ENCODE measurements at regions not wholly inside any gene's neighbourhood (a gene's known extent, or its start where the extent isn't known, plus 50 kb on each side); places are given as distances from the start of the nearest gene placed in this dataset.
"Not testable (repeated sequence)": the region's sequence is repeated elsewhere in the genome, so short reads cannot be mapped to it uniquely, and the experiment has no call there.

- DNase-seq (ENCODE audit: low read depth in 2 of 2, low spot score in 1 of 2): no peak
Observed at GRCh38 chr22:47872761-47873535, 1110.5 kb downstream of the TBC1D22A start.

GRCh38 chr22:47865626-47866025 is 1103.2 kb downstream of the TBC1D22A start:
- DNase-seq (ENCODE audit: low read depth in 2 of 2, low spot score in 1 of 2): no peak

- DNase-seq (ENCODE audit: low read depth in 2 of 2, low spot score in 1 of 2): no peak
Observed at GRCh38 chr22:47862394-47862793, 1099.9 kb downstream of the TBC1D22A start.

GRCh38 chr22:47860907-47861306 is 1098.5 kb downstream of the TBC1D22A start:
- not testable (repeated sequence) for DNase-seq (ENCODE audit: low read depth in 2 of 2, low spot score in 1 of 2)

DNA sequence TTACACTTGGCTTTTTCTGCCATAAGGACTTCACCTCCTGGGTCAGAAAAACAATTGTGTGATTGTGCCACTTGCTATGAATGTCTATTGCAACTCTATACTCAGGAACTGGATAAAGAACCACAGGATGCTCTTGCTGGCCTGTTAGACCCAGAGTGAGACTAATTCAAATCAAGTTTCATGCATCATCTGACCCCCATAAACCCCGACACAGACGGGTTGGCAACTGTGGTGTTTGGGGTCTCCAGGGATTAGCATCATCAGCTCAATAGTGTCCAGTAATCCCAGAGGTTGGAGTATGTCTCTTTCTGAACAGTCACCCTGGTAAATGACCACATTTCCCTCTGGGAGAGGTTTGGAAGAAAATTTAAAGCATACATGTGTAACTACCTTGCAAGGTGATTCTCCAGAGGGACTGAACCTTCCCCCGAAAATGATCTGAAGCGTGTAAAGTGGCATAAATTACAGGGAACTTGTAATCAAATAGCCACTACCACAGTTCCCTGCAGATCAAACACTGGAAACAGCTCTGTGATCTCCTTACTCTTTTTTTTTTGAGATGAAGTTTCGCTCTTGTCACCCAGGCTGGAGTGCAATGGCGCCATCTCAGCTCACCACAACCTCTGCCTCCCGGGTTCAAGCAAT is 1097.6 kb downstream of the TBC1D22A start:
- no peak for DNase-seq (ENCODE audit: low read depth in 2 of 2, low spot score in 1 of 2)

- DNase-seq (ENCODE audit: low read depth in 2 of 2, low spot score in 1 of 2): no peak
Observed at GRCh38 chr22:47858773-47859306, 1096.4 kb downstream of the TBC1D22A start.

DNA sequence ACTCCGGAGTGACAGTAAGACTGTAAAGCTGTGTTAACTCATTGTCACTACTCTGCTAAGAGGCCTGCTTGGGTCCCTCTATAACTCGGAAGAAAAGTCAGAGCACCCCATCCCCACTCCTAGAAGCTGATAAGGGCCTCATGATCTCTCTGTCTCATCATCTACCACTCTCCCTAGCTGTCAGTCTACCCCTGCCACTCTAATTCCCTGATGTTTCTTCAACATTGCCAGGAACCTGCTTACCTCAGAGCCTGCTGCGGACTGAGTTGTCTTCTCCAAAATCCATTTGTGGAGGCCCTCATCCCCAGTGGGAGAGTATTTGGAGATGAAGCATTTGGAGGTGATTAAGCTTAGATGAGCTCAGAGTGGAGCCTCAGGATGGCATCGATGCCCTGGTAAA is 1092.2 kb downstream of the TBC1D22A start:
- DNase-seq (ENCODE audit: low read depth in 2 of 2, low spot score in 1 of 2): no peak

DNA sequence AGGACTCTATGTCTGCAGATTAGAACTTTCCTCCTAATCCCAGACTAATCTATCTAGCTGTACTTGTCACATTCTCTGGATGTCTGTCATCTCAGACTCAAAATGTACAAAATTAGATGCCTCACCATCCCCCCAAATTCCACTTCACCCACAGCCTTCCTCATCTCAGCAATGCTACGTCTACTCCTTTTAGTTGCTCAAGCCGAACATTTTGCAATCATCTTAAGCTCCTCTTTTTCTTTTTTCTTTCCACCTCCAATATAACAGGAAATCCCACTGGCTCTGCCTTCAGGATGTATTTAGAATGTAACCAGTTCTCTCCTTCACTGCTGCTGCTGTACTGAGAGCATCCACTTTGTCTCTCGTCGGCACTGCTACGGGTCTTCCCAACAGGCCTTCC is 1091.8 kb downstream of the TBC1D22A start:
- no peak for DNase-seq (ENCODE audit: low read depth in 2 of 2, low spot score in 1 of 2)

GRCh38 chr22:47853750-47854149 is 1091.3 kb downstream of the TBC1D22A start:
- DNase-seq (ENCODE audit: low read depth in 2 of 2, low spot score in 1 of 2): no peak

- DNase-seq (ENCODE audit: low read depth in 2 of 2, low spot score in 1 of 2): no peak
Observed at GRCh38 chr22:47851586-47851985, 1089.1 kb downstream of the TBC1D22A start.

DNA sequence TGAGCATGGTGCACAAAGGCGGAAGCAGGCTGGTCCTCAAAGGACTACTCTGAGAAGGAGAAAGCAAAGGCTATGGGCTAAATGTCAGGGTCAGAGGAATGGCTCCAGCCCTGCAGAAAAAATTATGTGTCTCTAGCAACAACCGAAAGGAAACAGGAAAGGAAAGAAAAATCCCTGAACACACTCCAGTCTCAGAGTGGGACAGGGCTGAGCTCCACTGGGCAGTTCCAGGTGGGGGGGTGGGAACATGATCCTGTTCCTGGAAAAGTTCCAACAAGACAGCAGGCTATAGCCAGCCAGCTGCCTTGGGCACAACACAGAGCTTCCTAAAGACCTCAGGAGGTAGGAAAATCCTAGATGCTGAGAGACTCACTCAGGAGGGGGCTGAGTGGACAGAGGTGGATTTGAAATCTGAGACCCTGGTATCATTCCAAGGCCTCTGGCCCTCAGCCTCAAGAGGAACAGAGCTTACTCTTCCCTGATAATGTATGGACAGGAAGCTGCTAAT is 1088.2 kb downstream of the TBC1D22A start:
- no peak for DNase-seq (ENCODE audit: low read depth in 2 of 2, low spot score in 1 of 2)

- DNase-seq (ENCODE audit: low read depth in 2 of 2, low spot score in 1 of 2): no peak
Observed at GRCh38 chr22:47849576-47849975, 1087.1 kb downstream of the TBC1D22A start.

DNA sequence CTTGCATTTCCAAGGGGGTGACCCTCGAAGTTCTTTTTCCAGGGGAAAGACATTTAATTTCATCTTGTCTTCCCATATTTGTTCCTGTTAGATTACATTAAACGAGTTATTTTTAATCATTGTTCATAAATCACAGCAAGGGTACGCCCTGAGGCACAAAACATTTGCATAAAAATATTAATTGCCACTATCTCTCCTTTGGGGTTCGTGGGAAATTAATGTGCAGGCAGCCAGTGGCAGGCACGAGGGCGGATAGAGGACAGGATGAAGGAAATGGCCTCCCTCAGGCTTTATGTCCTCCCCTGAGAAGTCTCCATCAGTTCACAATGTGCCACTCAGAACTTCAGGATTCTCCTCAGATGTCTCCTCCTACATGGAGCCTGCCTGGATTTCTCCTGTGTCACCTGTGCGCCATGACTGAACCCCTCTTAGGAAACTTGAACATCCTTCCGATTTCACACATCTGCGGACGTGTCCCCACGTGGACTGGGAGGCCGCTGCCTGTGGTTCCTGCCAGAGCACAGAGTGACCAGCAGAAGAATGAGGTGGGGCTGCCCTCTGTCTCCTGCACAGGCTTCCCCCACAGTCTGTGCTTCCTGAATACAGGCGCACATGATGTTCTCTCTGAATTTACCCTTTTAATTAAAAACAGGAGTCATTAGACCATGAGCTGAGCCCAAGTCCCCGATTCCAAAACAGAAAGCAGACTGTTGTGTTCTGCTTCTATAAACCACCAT is 1085.9 kb downstream of the TBC1D22A start:
- DNase-seq (ENCODE audit: low read depth in 2 of 2, low spot score in 1 of 2): no peak

GRCh38 chr22:47847131-47847890 is 1084.9 kb downstream of the TBC1D22A start:
- no peak for DNase-seq (ENCODE audit: low read depth in 2 of 2, low spot score in 1 of 2)

GRCh38 chr22:47846206-47846605 is 1083.8 kb downstream of the TBC1D22A start:
- no peak for DNase-seq (ENCODE audit: low read depth in 2 of 2, low spot score in 1 of 2)

GRCh38 chr22:47842119-47842518 is 1079.7 kb downstream of the TBC1D22A start:
- DNase-seq (ENCODE audit: low read depth in 2 of 2, low spot score in 1 of 2): no peak

DNA sequence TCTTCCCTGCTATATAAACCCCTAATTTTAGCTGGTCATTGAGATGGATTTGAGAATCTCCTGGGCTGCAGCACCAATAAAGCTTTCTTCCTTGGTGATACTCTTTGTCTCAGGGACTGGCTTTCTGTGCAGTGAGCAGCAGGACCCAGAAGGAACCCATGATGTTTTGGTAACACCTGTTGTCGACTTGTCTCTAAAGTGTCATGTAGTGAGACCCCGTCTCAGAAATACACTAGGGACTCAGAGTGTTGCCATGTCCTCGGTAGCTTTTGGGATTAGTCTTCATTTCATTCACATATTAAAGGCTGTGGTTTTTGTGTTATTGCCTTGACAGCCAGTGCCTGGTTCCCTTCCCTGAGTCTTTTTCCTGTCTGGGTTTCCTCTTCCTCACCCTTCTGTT is 1078.7 kb downstream of the TBC1D22A start:
- DNase-seq (ENCODE audit: low read depth in 2 of 2, low spot score in 1 of 2): no peak

DNA sequence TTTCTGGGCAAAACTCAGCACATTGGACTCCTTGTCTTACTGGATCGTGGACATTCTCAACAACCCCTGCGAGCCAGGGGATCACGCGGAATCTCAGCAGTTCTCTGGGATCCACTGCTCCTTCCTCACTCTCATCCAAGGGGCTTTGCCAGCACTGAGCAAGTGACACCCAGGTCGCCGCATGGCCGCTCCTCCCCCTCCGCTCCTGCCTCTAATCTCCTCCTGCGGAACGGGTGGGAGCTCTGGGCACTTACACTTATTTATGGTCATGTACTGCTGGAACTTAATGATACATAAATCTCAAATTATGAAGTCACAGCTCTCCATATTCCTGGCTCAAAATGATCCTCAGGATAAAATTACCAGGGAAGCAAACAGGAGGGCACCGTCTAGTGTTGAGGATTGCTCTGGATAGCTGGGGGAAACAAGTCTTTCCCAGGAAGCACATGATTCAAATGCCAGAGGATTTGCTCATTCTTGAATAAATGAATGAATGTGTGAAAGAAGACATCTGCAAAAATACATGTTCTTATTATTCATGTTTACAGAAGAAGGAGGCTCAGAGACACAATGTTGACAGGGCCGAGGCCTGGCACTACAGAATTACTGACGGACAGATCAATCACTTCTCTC is 1077.3 kb downstream of the TBC1D22A start:
- DNase-seq (ENCODE audit: low read depth in 2 of 2, low spot score in 1 of 2): no peak

GRCh38 chr22:47837703-47838102 is 1075.3 kb downstream of the TBC1D22A start:
- DNase-seq (ENCODE audit: low read depth in 2 of 2, low spot score in 1 of 2): no peak

DNA sequence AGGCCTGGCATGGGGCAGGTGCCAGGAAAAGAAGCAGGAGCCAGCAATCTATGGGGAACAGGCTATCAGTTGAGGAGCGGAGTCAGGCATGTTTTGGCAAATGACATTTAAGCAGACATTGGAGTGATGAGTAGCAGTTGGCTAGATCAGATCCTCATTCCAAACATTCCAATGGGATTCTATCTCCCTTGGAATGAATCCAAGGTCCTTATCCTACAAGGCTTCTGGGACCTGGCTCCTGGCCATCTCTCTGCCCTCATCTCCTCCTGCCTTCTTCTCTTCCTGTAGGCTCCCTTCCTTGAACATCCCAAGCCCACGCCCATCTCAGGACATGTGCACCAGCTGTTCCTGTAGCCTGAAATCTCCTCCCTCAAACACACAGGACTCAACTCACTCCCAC is 1074.5 kb downstream of the TBC1D22A start:
- DNase-seq (ENCODE audit: low read depth in 2 of 2, low spot score in 1 of 2): no peak

All from stimulated activated CD8-positive, alpha-beta memory T cell treated with anti-CD3 and anti-CD28 coated beads, Interleukin-4, amount 100 ng/mL, for 4 hours (primary cell).